ENCODE measurements at regions not wholly inside any gene's neighbourhood (a gene's known extent, or its start where the extent isn't known, plus 50 kb on each side); places are given as distances from the start of the nearest gene placed in this dataset.

GRCh38 chr19:30629086-30629485 lies 256.9 kb downstream of the ZNF536 start:
- no peak overlapping the region for H3K4me3 ChIP-seq (ENCODE audit: low read depth, low read length)
- no peak for TF ChIP-seq CTCF (IDR thresholded peaks at IDR 0.05; ENCODE audit: low read depth, low read length, missing control alignments)
- in situ Hi-C loops (cut with HindIII; ENCODE audit: low sequenced_read_pairs) = loop anchor here (25.0 kb wide), 1 partner anchor 1017 kb away; the partner anchor contains the start of gene POP4
- no peak for DNase-seq (ENCODE audit: low read depth)

- no peak for TF ChIP-seq CTCF (IDR thresholded peaks at IDR 0.05; ENCODE audit: low read depth, low read length, missing control alignments)
- no peak for DNase-seq (ENCODE audit: low read depth)
- in situ Hi-C loops (cut with HindIII; ENCODE audit: low sequenced_read_pairs) = loop anchor here (25.0 kb wide), 1 partner anchor 1014 kb away; the partner anchor contains the start of gene POP4
- H3K4me3 ChIP-seq (ENCODE audit: low read depth, low read length) = no peak overlapping the region
Observed at GRCh38 chr19:30626626-30626966, 254.4 kb downstream of the ZNF536 start.

DNA sequence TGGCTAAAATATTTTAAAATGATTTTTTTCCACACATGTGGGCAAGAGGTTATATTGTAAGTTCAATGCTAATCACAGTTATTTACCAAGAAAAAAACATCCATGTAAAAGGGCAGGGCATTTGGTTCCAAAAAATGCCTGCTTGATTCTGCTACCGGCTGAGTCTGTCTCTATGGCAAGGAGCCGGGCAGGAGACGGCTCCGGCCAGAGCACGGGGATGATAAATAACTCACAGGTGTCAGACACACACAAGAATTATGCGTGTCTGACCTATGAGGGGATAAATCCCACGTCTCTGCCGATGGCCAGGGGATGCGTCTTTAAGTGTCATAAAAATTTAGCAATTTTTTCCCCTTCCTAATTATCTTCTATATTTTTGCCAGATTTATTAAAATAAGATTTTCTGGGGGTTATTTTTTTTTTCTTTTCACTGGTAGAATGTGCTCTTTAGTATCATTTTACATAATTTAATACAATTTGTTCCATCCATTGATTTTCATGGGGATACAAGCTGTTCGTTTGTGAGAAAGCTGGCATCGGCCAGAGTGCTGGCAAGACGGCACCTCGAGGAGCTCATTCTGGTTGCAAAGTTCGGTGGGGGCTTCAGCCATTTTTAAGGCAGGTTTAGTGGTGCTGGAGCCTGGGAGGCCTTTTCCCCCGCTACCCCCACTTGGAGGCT lies 253.9 kb downstream of the ZNF536 start:
- H3K4me3 ChIP-seq (ENCODE audit: low read depth, low read length) = no peak overlapping the region
- in situ Hi-C loops (cut with HindIII; ENCODE audit: low sequenced_read_pairs) = loop anchor here (25.0 kb wide), 1 partner anchor 1014 kb away; the partner anchor contains the start of gene POP4
- no peak for DNase-seq (ENCODE audit: low read depth)
- no peak for TF ChIP-seq CTCF (IDR thresholded peaks at IDR 0.05; ENCODE audit: low read depth, low read length, missing control alignments)

DNA sequence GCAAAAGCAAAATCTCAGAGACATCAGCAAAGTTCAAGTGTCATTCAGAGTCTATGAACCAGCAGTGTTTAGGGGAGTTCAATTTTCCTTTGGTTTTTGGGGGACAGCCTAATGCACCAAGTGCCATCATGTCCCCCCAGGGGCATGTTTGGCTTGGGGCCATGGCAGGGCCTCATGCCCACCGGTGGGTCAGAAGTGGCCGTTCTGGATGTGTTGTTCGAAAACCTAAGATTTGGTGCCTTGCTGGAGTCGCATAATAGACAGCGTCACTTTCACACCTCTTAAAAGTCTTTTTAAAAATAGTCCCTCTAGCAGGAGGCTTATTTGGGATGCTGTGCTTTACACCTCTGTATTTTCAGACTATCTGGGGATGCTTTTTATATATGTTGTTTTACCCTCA lies 250.1 kb downstream of the ZNF536 start:
- no peak overlapping the region for H3K4me3 ChIP-seq (ENCODE audit: low read depth, low read length)
- no peak for TF ChIP-seq CTCF (IDR thresholded peaks at IDR 0.05; ENCODE audit: low read depth, low read length, missing control alignments)
- no peak for DNase-seq (ENCODE audit: low read depth)
- in situ Hi-C loops (cut with HindIII; ENCODE audit: low sequenced_read_pairs) = no loop called here

DNA sequence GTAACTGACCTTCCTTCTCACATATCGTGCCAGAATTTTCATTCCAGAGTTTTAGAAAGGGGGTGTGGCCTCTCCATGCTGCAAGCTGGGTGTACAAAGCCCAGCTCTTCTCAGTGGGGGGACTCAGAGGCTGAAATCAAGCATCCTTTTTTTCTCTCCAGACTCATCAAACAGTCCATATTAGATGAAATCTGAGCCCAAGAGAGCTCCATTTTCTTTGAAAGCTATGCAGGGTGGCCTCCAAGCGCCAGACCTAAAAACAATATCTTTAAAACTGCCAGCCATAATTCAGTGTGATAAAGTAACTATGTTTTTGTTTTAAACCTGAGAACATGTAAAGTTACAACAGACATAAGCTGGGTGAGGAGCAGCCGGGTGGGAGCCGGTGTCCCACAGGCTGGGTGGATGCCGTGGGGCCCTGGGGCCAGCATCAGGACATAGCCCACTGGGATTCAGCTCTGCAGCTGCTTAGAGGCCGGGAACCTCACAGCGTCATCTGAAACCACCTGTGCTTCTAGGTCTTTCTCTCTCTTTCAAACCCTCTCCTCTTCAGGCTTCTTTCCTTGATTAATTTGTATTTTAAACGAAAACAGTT lies 249.2 kb downstream of the ZNF536 start:
- in situ Hi-C loops (cut with HindIII; ENCODE audit: low sequenced_read_pairs) = no loop called here
- DNase-seq (ENCODE audit: low read depth) = no peak
- no peak for TF ChIP-seq CTCF (IDR thresholded peaks at IDR 0.05; ENCODE audit: low read depth, low read length, missing control alignments)
- H3K4me3 ChIP-seq (ENCODE audit: low read depth, low read length) = no peak overlapping the region

- H3K4me3 ChIP-seq (ENCODE audit: low read depth, low read length) = no peak overlapping the region
- no peak for DNase-seq (ENCODE audit: low read depth)
- no peak for TF ChIP-seq CTCF (IDR thresholded peaks at IDR 0.05; ENCODE audit: low read depth, low read length, missing control alignments)
- in situ Hi-C loops (cut with HindIII; ENCODE audit: low sequenced_read_pairs) = no loop called here
Observed at GRCh38 chr19:30620354-30620753, 248.2 kb downstream of the ZNF536 start.

Data from astrocyte of the cerebellum (primary cell).